GM03348 (cell line): ENCODE measurements at regions not wholly inside any gene's neighbourhood (a gene's known extent, or its start where the extent isn't known, plus 50 kb on each side); places are given as distances from the start of the nearest gene placed in this dataset.
"Not testable (repeated sequence)": the region's sequence is repeated elsewhere in the genome, so short reads cannot be mapped to it uniquely, and the experiment has no call there.

ENCODE experiments used
- DNase-seq: peaks from one replicate; pipeline ENCODE4 v3.0.0; 2012; ENCODE audit warnings: low spot score

- DNase-seq: not testable (repeated sequence)
Measured at GRCh38 chr6:26957399-26958127, 289.9 kb upstream of the PRSS16 start.

DNA sequence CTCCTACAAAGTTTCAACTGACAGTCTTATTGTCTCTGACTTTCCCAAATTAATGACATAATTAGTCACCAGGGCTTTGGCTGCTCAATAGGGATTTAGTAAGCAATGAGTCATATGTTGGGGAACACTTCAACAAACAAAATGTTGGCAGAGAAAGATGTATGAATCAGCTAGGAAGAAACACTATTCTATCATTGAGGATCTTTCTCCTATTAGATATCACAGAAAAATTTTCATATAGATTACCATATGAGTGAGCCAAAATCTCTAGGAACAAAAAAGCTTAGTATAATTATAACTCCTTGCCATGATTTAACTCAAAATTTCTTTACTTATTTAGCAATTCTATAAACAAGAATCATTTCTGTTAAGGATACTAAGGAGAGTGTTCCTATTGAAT, 286.3 kb upstream of the PRSS16 start:
- DNase-seq: not testable (repeated sequence)

- no peak for DNase-seq
Measured at GRCh38 chr6:27002447-27002846, 245.1 kb upstream of the PRSS16 start.

DNA sequence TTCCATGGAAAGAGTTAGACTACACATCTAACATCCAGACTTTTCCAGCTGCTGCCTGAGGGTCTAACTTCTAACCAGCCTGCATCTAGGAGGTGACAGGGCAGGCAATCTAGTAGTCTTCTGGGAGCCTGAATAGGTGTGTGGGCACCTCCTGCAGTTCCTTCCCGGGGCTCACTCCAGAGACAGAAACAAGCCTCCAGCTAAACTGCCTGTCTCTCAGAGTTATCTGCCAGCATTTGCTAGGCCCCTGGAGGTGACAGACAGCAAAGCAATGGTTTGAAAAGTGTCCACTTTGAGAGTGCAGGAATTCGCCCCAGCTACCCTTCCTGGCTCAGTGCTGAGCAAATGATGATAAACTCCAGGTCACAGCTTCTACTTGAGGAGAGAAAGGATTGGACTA, 240.5 kb upstream of the PRSS16 start:
- no peak for DNase-seq

DNA sequence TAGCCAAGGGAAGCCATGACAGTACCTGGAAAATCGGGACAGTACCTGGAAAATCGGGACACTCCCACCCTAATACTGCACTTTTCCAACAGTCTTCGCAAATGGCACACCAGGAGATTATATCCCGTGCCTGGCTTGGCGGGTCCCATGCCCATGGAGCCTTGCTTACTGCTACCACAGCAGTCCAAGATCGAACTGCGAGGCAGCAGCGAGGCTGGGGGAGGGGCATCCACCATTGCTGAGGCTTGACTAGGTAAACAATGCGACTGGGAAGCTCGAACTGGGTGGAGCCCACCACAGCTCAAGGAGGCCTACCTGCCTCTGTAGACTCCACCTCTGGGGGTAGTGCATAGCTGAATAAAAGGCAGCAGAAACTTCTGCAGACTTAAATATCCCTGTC, 238.9 kb upstream of the PRSS16 start:
- not testable (repeated sequence) for DNase-seq

- not testable (repeated sequence) for DNase-seq
Measured at GRCh38 chr6:27014053-27014452, 233.4 kb upstream of the PRSS16 start.

DNA sequence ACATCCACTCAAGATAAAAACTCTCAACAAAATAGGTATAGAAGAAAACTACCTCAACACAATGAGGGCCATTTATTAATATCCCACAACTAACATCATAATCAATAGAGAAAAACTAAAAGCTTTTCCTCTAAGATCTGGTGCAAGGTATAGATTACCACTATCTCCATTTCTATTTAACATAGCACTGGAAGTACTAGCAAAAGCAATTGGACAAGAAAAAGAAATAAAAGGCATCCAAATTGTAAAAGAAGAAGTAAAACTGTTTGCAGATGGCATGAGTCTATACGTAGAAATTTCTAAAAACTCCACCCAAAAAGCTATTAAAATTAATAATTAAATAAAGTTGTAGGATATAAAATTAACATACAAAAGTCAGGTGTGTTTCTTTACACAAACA, 230.8 kb upstream of the PRSS16 start:
- no peak for DNase-seq

DNA sequence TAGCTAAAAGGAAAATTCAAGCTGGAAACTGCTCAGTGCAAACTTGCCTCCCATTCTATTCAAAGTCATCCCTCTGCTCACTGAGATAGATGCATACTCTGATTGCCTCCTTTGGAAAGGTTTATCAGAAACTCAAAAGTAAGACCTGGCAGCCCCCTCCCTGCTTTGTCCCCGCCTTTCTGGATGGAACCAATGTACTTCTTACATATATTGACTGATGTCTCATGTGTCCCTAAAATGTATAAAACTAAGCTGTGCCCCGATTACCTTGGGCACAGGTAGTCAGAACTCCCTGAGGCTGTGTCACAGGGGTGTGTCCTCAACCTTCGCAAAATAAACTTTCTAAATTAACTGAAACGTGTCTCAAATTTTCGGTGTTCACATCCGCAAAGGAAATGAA, 229.1 kb upstream of the PRSS16 start:
- not testable (repeated sequence) for DNase-seq

DNA sequence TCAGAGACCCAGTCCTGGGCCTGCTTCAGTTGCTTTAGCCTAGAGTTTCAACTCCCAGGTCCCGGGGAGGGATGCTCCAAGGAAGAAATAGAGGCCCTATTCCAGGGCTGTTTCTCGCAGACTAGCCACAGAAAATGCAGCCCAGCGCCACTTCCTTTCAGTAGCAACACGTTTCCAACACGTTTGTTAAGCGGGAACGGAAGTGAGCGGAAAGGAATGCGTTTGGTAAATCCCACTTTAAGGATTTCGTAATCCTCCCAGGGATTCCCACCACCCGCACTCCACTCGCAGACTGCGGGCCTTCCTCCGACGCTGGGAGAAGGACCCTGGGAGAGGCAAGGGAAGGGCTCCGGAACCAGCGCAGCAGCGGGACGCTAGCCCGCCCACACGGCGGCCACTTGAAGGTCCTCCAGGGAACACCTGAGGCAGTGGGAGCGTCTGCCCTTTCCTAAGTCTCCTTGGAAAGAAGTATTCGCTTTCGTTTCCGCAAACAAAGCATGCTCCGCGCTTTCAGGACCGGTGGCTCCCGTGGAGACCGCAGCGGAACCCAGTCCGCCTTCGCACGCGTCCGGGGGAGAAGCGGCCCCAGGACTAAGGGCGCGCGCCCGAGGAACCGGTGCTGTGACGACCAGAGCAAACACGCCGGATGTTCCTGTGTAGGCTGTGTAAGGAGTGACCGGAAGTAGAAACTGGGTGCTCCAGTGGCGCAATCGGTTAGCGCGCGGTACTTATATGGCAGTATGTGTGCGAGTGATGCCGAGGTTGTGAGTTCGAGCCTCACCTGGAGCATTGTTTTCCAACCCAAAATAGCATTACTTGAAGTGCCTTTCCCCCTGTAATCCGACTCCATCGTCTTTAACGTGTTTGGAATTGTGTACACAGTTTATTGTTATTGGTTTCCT, 227.6 kb upstream of the PRSS16 start:
- DNase-seq: peak; percentile 90

DNA sequence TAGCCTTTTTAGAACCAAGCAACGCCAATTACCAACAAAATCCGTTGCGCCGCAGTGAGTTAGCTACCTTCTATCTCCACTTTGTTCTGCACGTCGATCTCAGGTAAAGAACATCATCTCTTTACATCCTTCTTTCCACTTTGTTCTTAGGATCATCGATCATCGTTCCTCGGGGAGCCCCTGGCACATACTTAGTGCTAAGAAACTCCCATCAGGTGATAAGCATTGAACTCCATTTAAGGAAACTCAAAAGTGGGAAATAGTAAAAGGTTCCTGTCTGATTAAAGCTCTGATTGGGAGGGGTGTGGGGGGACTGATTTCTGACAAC, 227.0 kb upstream of the PRSS16 start:
- DNase-seq: no peak

DNA sequence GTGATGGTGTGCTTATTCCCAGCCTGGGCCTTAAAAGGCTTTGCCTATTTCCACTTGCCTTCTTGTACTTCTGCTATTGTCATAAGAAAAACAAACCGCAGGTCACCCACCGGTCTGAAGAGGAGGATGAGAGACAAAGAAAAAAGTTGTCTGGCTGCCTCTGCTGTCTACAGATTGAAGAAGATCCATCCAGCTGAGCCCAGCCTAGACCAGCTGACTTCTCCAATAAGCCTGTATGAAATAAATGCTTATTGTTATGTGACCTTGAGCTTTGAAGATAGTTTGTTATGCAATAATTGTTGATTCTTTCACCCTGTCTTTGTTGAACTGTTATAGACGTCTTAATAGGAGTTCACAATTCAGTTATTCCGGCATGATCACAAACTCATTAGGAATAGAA, 223.8 kb upstream of the PRSS16 start:
- no peak for DNase-seq

DNA sequence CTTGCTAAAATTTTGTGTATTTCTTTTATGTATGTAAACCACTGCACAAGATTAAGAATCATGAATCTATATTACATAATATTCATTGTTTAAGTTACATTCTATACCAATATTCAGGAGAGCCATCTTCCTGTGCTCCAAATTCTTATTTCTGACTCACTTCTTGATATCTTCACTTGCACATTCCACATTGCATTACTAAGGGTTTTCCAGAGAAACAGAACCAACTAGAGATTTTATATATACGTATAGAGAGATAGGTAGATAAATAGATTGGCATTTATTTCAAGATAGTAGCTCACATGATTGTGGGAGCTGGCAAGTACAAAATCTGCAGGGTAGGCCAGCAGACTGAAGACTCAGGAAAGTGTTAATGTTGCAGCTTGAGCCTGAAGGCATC, 222.2 kb upstream of the PRSS16 start:
- no peak for DNase-seq

- no peak for DNase-seq
Measured at GRCh38 chr6:27026361-27026760, 221.1 kb upstream of the PRSS16 start.

DNA sequence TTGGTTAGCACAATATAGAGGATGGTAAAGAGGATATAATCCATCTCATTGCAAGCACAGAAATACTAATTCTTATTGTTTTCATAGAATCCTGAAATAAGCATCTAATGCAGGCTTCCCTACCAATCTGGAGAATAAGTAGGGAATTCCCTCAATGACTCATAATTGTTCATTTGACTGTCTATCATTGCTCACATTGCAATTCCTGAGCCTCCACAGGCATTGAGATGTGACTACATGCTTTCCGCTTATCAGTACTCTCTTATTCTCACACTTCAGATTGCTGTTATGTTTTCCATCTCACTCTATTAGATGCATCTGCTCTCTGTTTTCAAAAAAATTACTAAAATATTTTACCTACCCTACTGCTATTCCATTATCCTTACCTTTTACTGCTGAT, 216.2 kb upstream of the PRSS16 start:
- DNase-seq: no peak

DNA sequence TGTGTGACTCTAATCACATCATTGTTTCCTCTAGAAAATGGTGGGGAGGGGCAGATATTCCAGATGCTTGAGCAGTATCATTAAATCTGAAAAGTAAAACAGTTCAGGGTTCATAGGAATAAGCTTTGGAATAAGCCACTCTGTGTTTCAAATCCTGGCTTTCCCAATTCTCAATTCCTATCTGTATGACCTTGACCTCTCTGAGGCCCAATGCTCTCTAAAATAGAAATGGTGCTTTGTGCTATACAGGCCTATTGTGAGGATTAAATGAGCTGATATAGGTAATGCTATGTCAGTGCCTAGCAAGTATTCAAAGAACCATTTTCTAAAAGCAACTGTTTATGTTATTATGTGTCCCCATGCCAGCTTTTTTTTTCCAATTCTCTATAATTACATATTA, 209.0 kb upstream of the PRSS16 start:
- no peak for DNase-seq

DNA sequence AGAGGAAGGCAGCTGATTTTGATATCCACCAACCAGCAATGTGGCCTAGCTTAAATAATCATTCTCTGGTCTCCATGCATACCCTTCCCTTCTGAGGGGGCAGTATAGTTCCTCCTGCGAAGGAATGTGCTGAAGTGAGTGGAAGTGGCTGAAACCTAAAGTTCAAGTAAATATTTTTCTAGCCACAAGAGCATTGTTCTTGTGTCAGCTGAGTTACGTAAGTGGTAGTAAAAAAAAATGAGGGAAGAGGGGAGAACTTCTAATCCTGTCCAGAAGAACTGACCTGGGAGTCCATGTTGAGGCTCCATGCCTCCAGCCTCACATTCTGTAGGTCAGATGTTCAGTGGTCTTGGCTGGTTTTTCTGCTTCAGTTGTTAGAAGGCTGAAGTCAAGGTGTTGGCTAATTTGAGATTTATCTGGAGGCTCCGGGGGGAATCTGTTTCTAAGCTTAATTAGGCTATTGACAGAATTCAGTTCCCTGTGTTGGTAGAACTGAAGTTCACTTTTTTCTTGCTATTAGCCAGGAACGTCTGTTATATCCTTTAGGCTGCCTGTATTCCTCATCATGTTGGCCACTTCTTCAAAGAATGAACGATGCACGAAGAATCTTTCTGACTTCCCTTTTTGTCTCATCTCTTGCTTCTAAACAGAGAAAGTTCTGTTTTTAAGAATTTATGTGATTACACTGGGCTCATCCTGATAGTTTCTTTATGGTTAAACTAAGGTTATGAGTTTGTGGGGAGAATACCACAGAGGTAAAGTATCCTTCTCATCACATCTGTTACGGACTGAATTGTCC, 207.1 kb upstream of the PRSS16 start:
- no peak for DNase-seq

GRCh38 chr6:27043244-27043643, 204.3 kb upstream of the PRSS16 start:
- DNase-seq: no peak

GRCh38 chr6:27045131-27045530, 202.4 kb upstream of the PRSS16 start:
- not testable (repeated sequence) for DNase-seq

- not testable (repeated sequence) for DNase-seq
Measured at GRCh38 chr6:27047725-27048124, 199.8 kb upstream of the PRSS16 start.

GRCh38 chr6:27049863-27050781, 197.4 kb upstream of the PRSS16 start:
- DNase-seq: no peak

DNA sequence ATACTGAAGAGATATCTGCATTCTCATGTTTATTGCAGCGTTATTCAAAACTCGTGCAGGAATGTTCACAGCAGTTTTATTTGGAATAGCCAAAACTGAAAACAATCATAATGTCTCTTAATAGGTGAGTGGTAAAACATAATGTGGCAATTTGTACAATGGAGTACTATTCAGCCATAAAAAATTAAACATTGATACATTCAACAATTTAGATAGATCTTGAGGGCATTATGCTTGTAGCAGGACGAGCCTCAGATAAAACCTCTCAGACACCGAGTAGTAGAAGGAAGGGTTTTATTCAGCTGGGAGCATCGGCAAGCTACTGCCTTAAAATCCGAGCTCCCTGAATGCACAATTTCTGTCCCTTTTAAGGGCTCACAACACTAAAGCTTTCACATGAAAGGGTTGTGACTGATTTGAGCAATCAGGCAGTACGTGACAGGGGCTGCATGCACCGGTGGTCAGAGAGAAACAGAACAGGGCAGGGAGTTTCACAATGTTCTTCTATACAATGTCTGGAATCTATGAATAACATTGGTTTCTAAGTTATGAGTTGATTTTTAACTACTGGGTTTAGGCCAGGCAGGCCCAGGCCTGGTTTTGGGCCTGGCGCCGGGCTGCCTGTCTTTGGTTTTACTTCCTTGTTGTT, 195.3 kb upstream of the PRSS16 start:
- DNase-seq: not testable (repeated sequence)
